HG03558 (cell line): ENCODE measurements at regions not wholly inside any gene's neighbourhood (a gene's known extent, or its start where the extent isn't known, plus 50 kb on each side); places are given as distances from the start of the nearest gene placed in this dataset.

Experiments
- ATAC-seq: cut with Tn5 transposase; IDR thresholded peaks from one replicate; pipeline ENCODE4 v1.9.1; 2021; ENCODE audit warnings: moderate number of reproducible peaks; ENCODE audit not compliant: unreplicated experiment; ENCODE audit errors: extremely low read depth

GRCh38 chr3:159922193-159922840 lies 66.3 kb upstream of the IL12A start:
- ATAC-seq: no peak

GRCh38 chr3:159922861-159923312 lies 65.7 kb upstream of the IL12A start:
- ATAC-seq: peak; percentile 88

GRCh38 chr3:159923336-159923735 lies 65.3 kb upstream of the IL12A start:
- ATAC-seq: no peak

GRCh38 chr3:159923956-159924355 lies 64.7 kb upstream of the IL12A start:
- ATAC-seq: no peak

GRCh38 chr3:159924411-159924810 lies 64.2 kb upstream of the IL12A start:
- ATAC-seq: no peak

GRCh38 chr3:159925248-159925647 lies 63.4 kb upstream of the IL12A start:
- ATAC-seq: no peak

- ATAC-seq: no peak
These were observed 62.1 kb upstream of the IL12A start for GRCh38 chr3:159926573-159926972.

GRCh38 chr3:159928071-159928491 lies 60.6 kb upstream of the IL12A start:
- no peak for ATAC-seq

- ATAC-seq: no peak
These were observed 60.0 kb upstream of the IL12A start for GRCh38 chr3:159928666-159929065.

GRCh38 chr3:159929171-159930141 lies 59.2 kb upstream of the IL12A start:
- ATAC-seq: peak; percentile 59

- no peak for ATAC-seq
These were observed 54.4 kb upstream of the IL12A start for GRCh38 chr3:159934216-159934615.

- ATAC-seq: no peak
These were observed 52.1 kb upstream of the IL12A start for GRCh38 chr3:159936541-159936940.

- ATAC-seq: no peak
These were observed 51.0 kb upstream of the IL12A start for GRCh38 chr3:159937561-159938166.

GRCh38 chr3:159938714-159939113 lies 49.9 kb upstream of the IL12A start:
- no peak for ATAC-seq
